Gastrocnemius medialis (tissue), 4 donors: ENCODE measurements at regions not wholly inside any gene's neighbourhood (a gene's known extent, or its start where the extent isn't known, plus 50 kb on each side); places are given as distances from the start of the nearest gene placed in this dataset.

Experiments used
- CTCF ChIP-seq, 5 experiments: fragments of 450-650 bp in 3 of 5; fragments of 200-600 bp in 2 of 5; sonication (generic) in 2 of 5; IDR thresholded peaks in 4 of 5; conservative IDR thresholded peaks in 1 of 5; 1 replicate in 4 of 5; 2 replicates in 1 of 5; pipeline ENCODE4 v1.5.1; 2016 to 2019; ENCODE audit warnings: antibody characterized with exemption in 5 of 5, mild to moderate bottlenecking in 3 of 5, moderate library complexity in 3 of 5
- POLR2A ChIP-seq, 2 donors: fragments of 450-650 bp; IDR thresholded peaks; one replicate each; pipeline ENCODE4 v1.6.1; 2017; ENCODE audit warnings: antibody characterized with exemption in 2 of 2, mild to moderate bottlenecking in 2 of 2, moderate library complexity in 2 of 2

DNA sequence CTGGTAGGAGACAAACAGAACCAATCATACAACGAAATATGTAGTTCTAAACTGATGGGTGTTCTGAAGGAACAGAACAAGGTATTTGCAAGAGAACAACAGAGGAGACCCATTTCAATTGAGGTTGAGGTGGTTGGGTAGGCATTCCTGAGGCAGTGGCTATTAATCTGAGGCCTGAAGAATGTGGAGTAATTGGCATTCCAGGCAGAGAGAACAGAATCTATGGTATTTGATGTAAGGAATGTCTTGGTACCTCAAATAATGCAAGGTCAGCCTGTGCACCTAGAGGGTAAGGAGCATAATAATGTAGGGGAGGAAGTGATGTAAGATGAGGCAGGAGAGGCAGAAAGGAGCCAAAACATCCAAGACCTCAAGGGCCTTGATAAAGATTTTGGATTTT, 109.5 kb upstream of the TEX13C start:
- no peak for TF ChIP-seq CTCF (IDR thresholded peaks at IDR 0.05 in 4 of 5, conservative IDR thresholded peaks at IDR 0.05 in 1 of 5)
- TF ChIP-seq POLR2A (IDR thresholded peaks at IDR 0.05) = no peak
